Neural progenitor cell (in vitro differentiated cells): ENCODE measurements at regions not wholly inside any gene's neighbourhood (a gene's known extent, or its start where the extent isn't known, plus 50 kb on each side); places are given as distances from the start of the nearest gene placed in this dataset.

Source experiments
- DNase-seq: peaks from one replicate; pipeline ENCODE4 v3.0.0-alpha.2; 2016; ENCODE audit warnings: low spot score
- H2AFZ ChIP-seq: fragments of 200-600 bp; sonication (generic); replicated peaks from 2 replicates; pipeline ENCODE4 v1.6.1; 2016; ENCODE audit warnings: antibody characterized with exemption
- H3F3A ChIP-seq: fragments of 200-600 bp; sonication (generic); 2 replicates; pipeline ENCODE4 v1.6.1; 2016; ENCODE audit warnings: antibody characterized with exemption, low read depth
- H3K27ac ChIP-seq: fragments of 200-600 bp; sonication (generic); 2 replicates; pipeline ENCODE4 v1.5.1; 2016; ENCODE audit warnings: mild to moderate bottlenecking
- H3K27me3 ChIP-seq: fragments of 200-600 bp; sonication (generic); 2 replicates; pipeline ENCODE4 v1.6.1; 2016; ENCODE audit warnings: mild to moderate bottlenecking, moderate library complexity
- H3K36me3 ChIP-seq: fragments of 200-600 bp; sonication (generic); 2 replicates; pipeline ENCODE4 v1.5.1; 2016
- H3K4me1 ChIP-seq: fragments of 200-600 bp; sonication (generic); 2 replicates; pipeline ENCODE4 v1.6.1; 2016; ENCODE audit warnings: mixed run types
- H3K4me2 ChIP-seq: fragments of 200-600 bp; sonication (generic); 2 replicates; pipeline ENCODE4 v1.6.1; 2016
- H3K4me3 ChIP-seq: fragments of 200-600 bp; sonication (generic); 2 replicates; pipeline ENCODE4 v1.5.1; 2016
- H3K79me2 ChIP-seq: fragments of 200-600 bp; sonication (generic); 2 replicates; pipeline ENCODE4 v1.6.1; 2016; ENCODE audit warnings: low read depth
- H3K9ac ChIP-seq: fragments of 200-600 bp; sonication (generic); 2 replicates; pipeline ENCODE4 v1.6.1; 2016
- H3K9me3 ChIP-seq: fragments of 200-600 bp; sonication (generic); 2 replicates; pipeline ENCODE4 v1.5.1; 2016; ENCODE audit warnings: low read depth
- H4K20me1 ChIP-seq: fragments of 200-600 bp; sonication (generic); 2 replicates; pipeline ENCODE4 v1.6.1; 2016; ENCODE audit warnings: low read depth
- H3K27ac Mint-ChIP-seq: 3 replicates; pipeline ENCODE4 v1.8.0; 2021; ENCODE audit warnings: mixed read lengths
- H3K27me3 Mint-ChIP-seq: 2 replicates; pipeline ENCODE4 v1.8.0; 2022; ENCODE audit warnings: low read depth, mild to moderate bottlenecking, inconsistent platforms, moderate library complexity, mixed read lengths; ENCODE audit not compliant: insufficient read depth
- H3K36me3 Mint-ChIP-seq: 3 replicates; pipeline ENCODE4 v1.8.0; 2021; ENCODE audit warnings: mixed read lengths
- H3K4me1 Mint-ChIP-seq: 3 replicates; pipeline ENCODE4 v1.8.0; 2021; ENCODE audit warnings: mixed read lengths
- H3K4me3 Mint-ChIP-seq: 3 replicates; pipeline ENCODE4 v1.8.0; 2021; ENCODE audit warnings: mild to moderate bottlenecking, moderate library complexity, mixed read lengths
- H3K9me3 Mint-ChIP-seq: 3 replicates; pipeline ENCODE4 v1.8.0; 2020; ENCODE audit warnings: mixed read lengths
- EZH2 ChIP-seq: fragments of 200-600 bp; sonication (generic); IDR thresholded peaks from 2 replicates; pipeline ENCODE4 v1.6.1; 2017; ENCODE audit warnings: antibody characterized with exemption, mild to moderate bottlenecking, moderate library complexity
- EZH2phosphoT487 ChIP-seq: fragments of 200-600 bp; sonication (generic); IDR thresholded peaks from 2 replicates; pipeline ENCODE4 v1.6.1; 2017; ENCODE audit warnings: antibody characterized with exemption
- TF ChIP-seq, protein P1 (sequence below): fragments of 200-600 bp; sonication (generic); IDR thresholded peaks from 2 replicates; pipeline ENCODE4 v1.5.1; 2017; ENCODE audit warnings: antibody characterized with exemption, mild to moderate bottlenecking

DNA sequence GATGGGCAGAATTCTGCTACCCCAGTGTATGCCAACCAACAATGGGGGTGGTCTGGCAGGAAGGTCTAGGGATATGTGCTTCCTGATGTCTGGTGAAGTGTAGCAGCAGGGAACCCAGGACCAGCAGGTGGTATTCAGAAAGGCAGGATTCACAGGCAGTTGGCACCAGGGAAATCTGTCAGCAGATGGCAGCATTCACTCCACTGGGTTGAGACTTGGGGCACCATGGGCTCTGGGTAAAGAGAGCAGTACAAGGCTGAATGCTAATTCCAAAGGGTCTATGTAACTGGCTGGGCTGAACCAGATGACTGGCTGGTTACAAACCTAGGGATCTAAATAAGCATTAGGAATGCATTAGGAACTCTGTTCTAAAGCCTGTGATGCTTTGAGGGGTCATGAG, 466.9 kb upstream of the STXBP6 start:
- Histone ChIP-seq H2AFZ (no peak overlapping the region), H3K36me3 (no peaks in the 10 kb centered on the region), H4K20me1 (no peaks in the 10 kb centered on the region), H3K4me3 (no peak overlapping the region), H3K4me2 (no peak overlapping the region), H3K27ac (no peak overlapping the region), H3K79me2 (no peaks in the 10 kb centered on the region), H3K4me1 (peaks cover 18% of the 10 kb centered on the region), H3K9ac (no peak overlapping the region), H3F3A (no peaks in the 10 kb centered on the region), H3K9me3 (no peaks in the 10 kb centered on the region), H3K27me3 (no peaks in the 10 kb centered on the region)
- Mint-ChIP-seq H3K4me1 (peaks cover 3% of the 10 kb centered on the region), H3K36me3 (no peaks in the 10 kb centered on the region), H3K27ac (no peak overlapping the region), H3K4me3 (no peak overlapping the region), H3K9me3 (peaks cover 7% of the 10 kb centered on the region), H3K27me3 (peaks cover 2% of the 10 kb centered on the region)
- peak; percentile 25 for DNase-seq
- TF ChIP-seq, protein P1, sequence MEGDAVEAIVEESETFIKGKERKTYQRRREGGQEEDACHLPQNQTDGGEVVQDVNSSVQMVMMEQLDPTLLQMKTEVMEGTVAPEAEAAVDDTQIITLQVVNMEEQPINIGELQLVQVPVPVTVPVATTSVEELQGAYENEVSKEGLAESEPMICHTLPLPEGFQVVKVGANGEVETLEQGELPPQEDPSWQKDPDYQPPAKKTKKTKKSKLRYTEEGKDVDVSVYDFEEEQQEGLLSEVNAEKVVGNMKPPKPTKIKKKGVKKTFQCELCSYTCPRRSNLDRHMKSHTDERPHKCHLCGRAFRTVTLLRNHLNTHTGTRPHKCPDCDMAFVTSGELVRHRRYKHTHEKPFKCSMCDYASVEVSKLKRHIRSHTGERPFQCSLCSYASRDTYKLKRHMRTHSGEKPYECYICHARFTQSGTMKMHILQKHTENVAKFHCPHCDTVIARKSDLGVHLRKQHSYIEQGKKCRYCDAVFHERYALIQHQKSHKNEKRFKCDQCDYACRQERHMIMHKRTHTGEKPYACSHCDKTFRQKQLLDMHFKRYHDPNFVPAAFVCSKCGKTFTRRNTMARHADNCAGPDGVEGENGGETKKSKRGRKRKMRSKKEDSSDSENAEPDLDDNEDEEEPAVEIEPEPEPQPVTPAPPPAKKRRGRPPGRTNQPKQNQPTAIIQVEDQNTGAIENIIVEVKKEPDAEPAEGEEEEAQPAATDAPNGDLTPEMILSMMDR = peak; percentile 29
- no peak for TF ChIP-seq EZH2

DNA sequence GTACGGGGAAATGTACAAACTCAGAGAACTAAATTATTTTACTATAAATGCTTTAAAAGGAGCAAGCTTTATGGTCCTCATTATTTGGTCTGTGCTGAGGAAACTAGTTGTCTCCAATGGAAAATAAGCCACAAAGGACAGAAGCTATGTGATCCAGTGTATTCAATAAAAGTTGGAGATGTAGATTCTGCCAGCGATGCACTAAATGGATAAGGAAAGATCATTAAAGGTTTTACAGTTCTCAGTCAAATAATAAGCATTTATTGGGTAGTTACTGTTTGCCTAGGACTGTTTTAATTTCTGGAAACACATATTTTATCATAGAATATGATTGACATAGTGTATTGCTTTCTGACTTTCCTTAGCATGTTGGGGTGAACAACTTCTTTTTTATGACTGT, 458.9 kb upstream of the STXBP6 start:
- no peaks in the 10 kb centered on the region for H3K9me3 ChIP-seq
- H3K9ac ChIP-seq = no peak overlapping the region
- no peaks in the 10 kb centered on the region for H3K4me1 ChIP-seq
- no peak overlapping the region for H3K27ac ChIP-seq
- H3K4me1 Mint-ChIP-seq = no peaks in the 10 kb centered on the region
- DNase-seq = no peak
- no peak overlapping the region for H3K27ac Mint-ChIP-seq
- H3F3A ChIP-seq = no peaks in the 10 kb centered on the region
- peaks cover 2% of the 10 kb centered on the region for H3K27me3 Mint-ChIP-seq
- H3K27me3 ChIP-seq = no peaks in the 10 kb centered on the region
- no peak overlapping the region for H3K4me3 ChIP-seq
- H2AFZ ChIP-seq = no peak overlapping the region
- peaks cover 5% of the 10 kb centered on the region for H3K9me3 Mint-ChIP-seq
- H3K36me3 ChIP-seq = no peaks in the 10 kb centered on the region
- no peaks in the 10 kb centered on the region for H4K20me1 ChIP-seq
- no peaks in the 10 kb centered on the region for H3K36me3 Mint-ChIP-seq
- H3K79me2 ChIP-seq = no peaks in the 10 kb centered on the region
- H3K4me2 ChIP-seq = no peak overlapping the region
- TF ChIP-seq EZH2 = no peak
- H3K4me3 Mint-ChIP-seq = no peak overlapping the region

DNA sequence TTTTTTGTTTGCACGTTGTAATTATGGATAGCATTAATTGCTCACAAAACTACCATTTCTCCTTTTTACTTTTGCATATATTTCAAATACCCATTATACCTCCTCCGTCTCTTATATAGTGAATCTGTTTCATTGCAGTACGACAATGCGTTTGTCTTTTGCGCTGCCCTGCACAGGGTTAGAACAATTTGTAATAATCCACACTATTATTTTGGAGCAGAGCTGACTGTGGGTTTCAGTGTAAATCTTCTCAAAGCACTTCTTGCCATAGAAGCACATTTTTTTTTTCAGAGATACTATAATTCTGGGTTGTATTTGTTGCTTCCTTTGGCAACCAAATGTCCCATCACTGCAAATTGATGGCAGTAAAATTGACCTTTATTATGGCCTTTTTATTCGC, 451.8 kb upstream of the STXBP6 start:
- Histone ChIP-seq H3K27ac (no peak overlapping the region), H3K4me3 (no peak overlapping the region), H3K4me1 (no peaks in the 10 kb centered on the region), H3K79me2 (no peaks in the 10 kb centered on the region), H3K27me3 (no peaks in the 10 kb centered on the region), H3K4me2 (no peak overlapping the region), H3K9ac (no peak overlapping the region), H2AFZ (no peak overlapping the region), H3K9me3 (no peaks in the 10 kb centered on the region), H4K20me1 (no peaks in the 10 kb centered on the region), H3F3A (no peaks in the 10 kb centered on the region), H3K36me3 (no peaks in the 10 kb centered on the region)
- Mint-ChIP-seq H3K4me3 (no peak overlapping the region), H3K27me3 (peaks cover 2% of the 10 kb centered on the region), H3K9me3 (no peaks in the 10 kb centered on the region), H3K4me1 (no peaks in the 10 kb centered on the region), H3K36me3 (no peaks in the 10 kb centered on the region), H3K27ac (no peak overlapping the region)
- TF ChIP-seq EZH2 = no peak
- TF ChIP-seq EZH2phosphoT487 = no peak
- TF ChIP-seq, protein P1 = no peak
- no peak for DNase-seq

DNA sequence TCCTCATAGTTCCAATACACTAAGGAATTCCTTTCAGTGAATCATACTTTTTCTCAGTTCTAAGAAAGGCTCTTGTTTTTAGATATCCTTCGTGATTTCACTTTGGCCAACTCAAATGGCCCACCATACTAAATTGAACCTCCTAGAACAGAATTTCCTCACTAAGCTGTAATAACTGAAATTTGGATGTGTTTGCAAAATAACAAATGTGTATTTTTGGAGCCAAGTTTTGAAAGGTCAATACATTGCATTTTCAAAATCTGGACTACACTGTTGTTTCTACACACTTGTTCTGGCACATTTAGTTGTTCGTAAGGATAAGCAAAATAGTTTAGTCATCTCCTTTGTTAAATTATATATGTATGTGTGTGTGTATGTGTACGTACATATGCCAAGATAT, 439.0 kb upstream of the STXBP6 start:
- H4K20me1 ChIP-seq = no peaks in the 10 kb centered on the region
- H3K4me3 Mint-ChIP-seq = no peak overlapping the region
- no peaks in the 10 kb centered on the region for H3K4me1 Mint-ChIP-seq

More for the DNA sequence above, 439.0 kb upstream of the STXBP6 start:
- DNase-seq = no peak
- H3K4me1 ChIP-seq = no peaks in the 10 kb centered on the region
- no peaks in the 10 kb centered on the region for H3K36me3 Mint-ChIP-seq
- no peaks in the 10 kb centered on the region for H3K79me2 ChIP-seq
- H3F3A ChIP-seq = no peaks in the 10 kb centered on the region
- peaks cover 3% of the 10 kb centered on the region for H3K27me3 Mint-ChIP-seq
- H3K27me3 ChIP-seq = no peaks in the 10 kb centered on the region
- H3K9me3 Mint-ChIP-seq = no peaks in the 10 kb centered on the region
- H3K9me3 ChIP-seq = no peaks in the 10 kb centered on the region
- no peak overlapping the region for H3K27ac Mint-ChIP-seq
- no peak overlapping the region for H3K4me3 ChIP-seq
- no peak overlapping the region for H3K27ac ChIP-seq
- H2AFZ ChIP-seq = no peak overlapping the region
- H3K4me2 ChIP-seq = no peak overlapping the region
- TF ChIP-seq, protein P1 = no peak
- TF ChIP-seq EZH2 (no peak), EZH2phosphoT487 (no peak)
- H3K36me3 ChIP-seq = no peaks in the 10 kb centered on the region
- H3K9ac ChIP-seq = no peak overlapping the region
